Spinal cord (tissue), 9 donors: ENCODE measurements at regions not wholly inside any gene's neighbourhood (a gene's known extent, or its start where the extent isn't known, plus 50 kb on each side); places are given as distances from the start of the nearest gene placed in this dataset.

Source experiments
- DNase-seq, 6 donors: peaks; one replicate each; pipeline versions ENCODE4 v3.0.0 to v3.0.0-alpha.2; 2013 to 2015; ENCODE audit warnings: low spot score in 6 of 6, low read depth in 4 of 6
- H3K27ac ChIP-seq: one replicate; pipeline ENCODE4 v1.5.1; 2013; ENCODE audit warnings: low read depth, low read length, control low read depth
- H3K27me3 ChIP-seq: one replicate; pipeline ENCODE4 v1.6.1; 2013; ENCODE audit warnings: low read length; ENCODE audit not compliant: control insufficient read depth, insufficient read depth
- H3K36me3 ChIP-seq: one replicate; pipeline ENCODE4 v1.6.1; 2013; ENCODE audit warnings: low read length; ENCODE audit not compliant: control insufficient read depth, insufficient read depth
- H3K4me1 ChIP-seq: one replicate; pipeline ENCODE4 v1.6.1; 2013; ENCODE audit warnings: low read length; ENCODE audit not compliant: control insufficient read depth, insufficient read depth
- H3K4me3 ChIP-seq: one replicate; pipeline ENCODE4 v1.5.1; 2013; ENCODE audit warnings: low read depth, low read length, control low read depth
- H3K9me3 ChIP-seq: one replicate; pipeline ENCODE4 v1.6.1; 2013; ENCODE audit warnings: low read length; ENCODE audit not compliant: control insufficient read depth, insufficient read depth
- WGBS: methylation state at CpG from one replicate; pipeline ENCODE4 v1.1.5; 2013; ENCODE audit warnings: missing lambda C conversion rate; ENCODE audit not compliant: insufficient coverage; 5-methylcytosine and 5-hydroxymethylcytosine counted together
- donor health status: healthy.

DNA sequence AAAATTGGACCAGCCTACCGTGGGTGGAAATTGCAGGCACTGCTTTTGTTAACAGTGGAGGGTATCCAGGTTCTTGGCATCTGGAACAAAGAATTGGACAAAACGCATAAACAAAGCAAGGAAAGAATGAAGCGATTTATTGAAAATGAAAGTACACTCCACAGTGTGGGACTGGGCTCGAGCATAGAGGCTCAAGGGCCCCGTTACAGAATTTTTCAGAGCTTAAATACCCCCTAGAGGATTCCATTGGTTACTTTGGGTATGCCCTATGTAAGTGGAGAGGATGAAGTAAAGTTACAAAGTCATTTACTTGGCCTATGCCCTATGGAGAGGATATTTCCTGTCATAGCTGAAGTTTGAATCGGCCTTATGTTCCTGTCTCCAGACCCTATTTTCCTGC lies 85.3 kb downstream of the GLUD2 start:
- WGBS: 67% methylated on average over 1 of the region's 6 CpGs
- Histone ChIP-seq H3K4me3 (no peak overlapping the region), H3K4me1 (no peaks in the 10 kb centered on the region), H3K9me3 (no peaks in the 10 kb centered on the region), H3K27me3 (no peaks in the 10 kb centered on the region), H3K27ac (no peak overlapping the region), H3K36me3 (no peaks in the 10 kb centered on the region)
- no peak for DNase-seq

DNA sequence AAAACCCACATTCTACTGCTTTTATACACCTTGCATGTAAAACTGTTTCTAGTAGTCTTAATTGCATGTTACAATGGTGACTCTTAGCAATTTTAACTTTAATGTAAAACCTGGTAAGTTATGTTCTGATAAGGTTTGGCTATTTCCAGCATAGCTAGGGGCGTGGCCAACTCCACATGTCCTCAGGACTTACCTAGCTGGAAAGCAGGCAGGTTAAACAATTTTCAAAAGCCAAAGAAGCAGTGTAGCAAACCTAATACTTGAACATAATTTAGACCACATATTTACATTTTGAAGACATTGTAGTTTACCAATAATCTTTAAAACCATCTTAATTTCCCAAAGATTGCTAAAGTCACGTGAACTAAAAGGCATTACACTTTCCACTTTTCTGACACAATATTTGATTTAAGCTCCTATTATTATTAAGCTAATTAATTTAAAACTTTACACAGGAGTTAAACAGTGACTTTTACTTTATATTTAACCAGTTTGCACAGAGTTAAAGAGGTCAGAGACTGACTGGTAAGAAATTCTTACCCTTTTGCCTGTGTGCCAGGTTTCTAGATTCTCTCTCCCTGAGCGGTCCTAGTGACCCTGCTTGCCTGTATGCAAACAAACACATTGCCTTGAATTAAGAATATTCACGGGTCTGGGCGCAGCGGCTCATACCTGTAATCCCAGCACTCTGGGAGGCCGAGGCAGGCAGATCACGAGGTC lies 88.2 kb downstream of the GLUD2 start:
- H3K36me3 ChIP-seq: no peaks in the 10 kb centered on the region
- H3K27ac ChIP-seq: no peak overlapping the region
- H3K4me1 ChIP-seq: no peaks in the 10 kb centered on the region
- H3K9me3 ChIP-seq: no peaks in the 10 kb centered on the region
- no peak for DNase-seq
- no peak overlapping the region for H3K4me3 ChIP-seq
- WGBS: 74% methylated on average over 5 of the region's 8 CpGs
- H3K27me3 ChIP-seq: no peaks in the 10 kb centered on the region

DNA sequence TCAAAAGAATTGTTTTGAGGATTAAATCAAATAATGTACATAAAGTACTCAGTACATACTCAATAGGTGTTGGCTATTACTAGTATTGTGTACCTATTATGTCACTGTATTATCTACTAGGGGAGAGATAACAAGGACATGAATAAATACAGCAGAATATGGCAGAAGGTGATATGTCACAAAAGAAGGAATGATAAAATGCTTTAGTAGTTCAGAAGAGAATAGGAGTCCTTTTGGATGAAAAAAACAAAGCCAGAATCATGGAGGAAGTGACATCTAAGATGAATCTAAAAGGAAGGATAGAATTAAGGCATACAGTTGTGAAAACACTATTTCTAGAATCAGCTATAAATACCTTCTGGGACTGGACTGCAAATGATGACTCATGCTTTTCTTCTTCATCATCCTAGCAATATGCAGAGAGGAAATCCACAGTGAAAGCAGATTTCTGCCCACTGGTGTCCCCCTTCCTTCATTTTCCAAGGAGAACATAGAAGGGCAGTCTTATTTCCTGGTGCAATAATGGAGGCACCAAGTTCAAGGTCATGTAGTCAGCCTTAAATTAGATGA lies 98.7 kb downstream of the GLUD2 start:
- H3K4me3 ChIP-seq: no peak overlapping the region
- H3K36me3 ChIP-seq: no peaks in the 10 kb centered on the region
- H3K9me3 ChIP-seq: no peaks in the 10 kb centered on the region
- no peak overlapping the region for H3K27ac ChIP-seq
- no peak for DNase-seq
- no peaks in the 10 kb centered on the region for H3K4me1 ChIP-seq
- no peaks in the 10 kb centered on the region for H3K27me3 ChIP-seq

DNA sequence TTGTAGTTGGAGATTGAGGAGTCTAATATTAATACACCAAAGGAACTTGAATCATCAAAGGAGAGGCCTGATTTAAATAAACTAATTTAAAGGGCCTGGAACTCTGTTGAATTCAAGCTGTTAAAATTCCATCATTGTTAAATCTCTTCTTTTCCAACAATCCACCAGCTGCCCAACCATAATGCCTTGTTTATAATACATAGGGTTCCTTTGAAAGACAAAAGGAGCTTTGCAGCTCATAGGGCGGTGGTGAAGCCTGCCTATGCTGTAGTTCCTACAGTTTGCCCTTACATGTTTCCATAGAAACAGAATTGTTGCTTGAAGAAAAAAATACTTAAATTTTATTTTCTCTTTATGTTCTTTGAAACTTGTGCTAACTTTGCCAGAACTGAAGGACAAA lies 102.8 kb downstream of the GLUD2 start:
- DNase-seq: peak in 1 of 6 donors; percentile 9
- no CpG with 5 or more reads among the region's 1 CpG for WGBS

DNA sequence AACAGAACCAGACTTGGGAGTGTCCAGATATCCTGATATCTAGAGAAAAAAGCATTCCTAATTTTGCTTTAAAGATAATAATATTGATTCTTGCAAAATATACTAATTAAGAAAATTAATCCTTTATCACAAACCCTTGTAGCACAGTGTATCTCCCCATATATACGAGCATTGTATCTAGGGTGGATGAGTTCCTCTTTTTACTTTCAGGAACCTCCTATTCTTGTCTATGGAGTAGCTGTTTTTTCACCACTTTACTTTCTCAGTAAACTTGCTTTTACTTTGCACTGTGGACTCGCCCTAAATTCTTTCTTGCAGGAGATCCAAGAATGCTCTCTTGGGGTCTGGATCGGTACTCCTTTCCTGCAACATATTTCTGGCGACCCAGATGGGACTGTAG lies 103.9 kb downstream of the GLUD2 start:
- Histone ChIP-seq H3K9me3 (no peaks in the 10 kb centered on the region), H3K27ac (no peak overlapping the region), H3K4me3 (no peak overlapping the region), H3K36me3 (no peaks in the 10 kb centered on the region), H3K27me3 (no peaks in the 10 kb centered on the region), H3K4me1 (no peaks in the 10 kb centered on the region)
- 60% methylated on average over 2 of the region's 4 CpGs for WGBS
- DNase-seq: no peak

More for the DNA sequence above, 102.8 kb downstream of the GLUD2 start:
- no peaks in the 10 kb centered on the region for H3K27me3 ChIP-seq
- no peak overlapping the region for H3K27ac ChIP-seq
- no peaks in the 10 kb centered on the region for H3K9me3 ChIP-seq
- H3K4me3 ChIP-seq: no peak overlapping the region
- no peaks in the 10 kb centered on the region for H3K36me3 ChIP-seq
- H3K4me1 ChIP-seq: no peaks in the 10 kb centered on the region

DNA sequence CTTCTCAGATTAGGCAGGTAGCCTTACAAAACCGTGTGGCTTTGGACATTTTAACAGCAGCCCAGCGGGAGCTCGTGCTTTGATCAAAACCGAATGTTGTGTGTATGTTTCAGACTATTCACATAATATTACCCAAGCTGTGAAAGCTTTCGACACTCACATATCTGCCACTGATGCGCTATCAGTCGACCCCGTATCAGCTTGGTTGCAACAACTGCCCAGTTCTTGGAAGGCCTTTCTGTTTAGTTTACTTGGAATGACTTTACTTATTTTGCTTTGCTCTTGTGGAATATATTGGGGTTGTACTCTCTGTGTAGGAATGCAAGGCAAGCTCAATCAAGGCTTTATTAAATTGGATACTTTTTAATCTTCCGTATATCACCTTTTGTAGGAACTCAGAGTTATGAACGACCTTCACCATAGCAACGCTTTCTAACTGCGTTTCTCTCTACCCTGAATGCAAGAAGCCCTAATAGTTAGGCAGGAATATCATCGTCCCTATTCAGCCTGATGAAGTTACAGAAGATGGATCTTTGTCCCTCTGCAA lies 107.5 kb downstream of the GLUD2 start:
- Histone ChIP-seq H3K9me3 (no peaks in the 10 kb centered on the region), H3K36me3 (no peaks in the 10 kb centered on the region), H3K27ac (no peak overlapping the region), H3K4me3 (no peak overlapping the region), H3K4me1 (no peaks in the 10 kb centered on the region), H3K27me3 (no peaks in the 10 kb centered on the region)
- no peak for DNase-seq
- WGBS: 53% methylated on average over 3 of the region's 13 CpGs

DNA sequence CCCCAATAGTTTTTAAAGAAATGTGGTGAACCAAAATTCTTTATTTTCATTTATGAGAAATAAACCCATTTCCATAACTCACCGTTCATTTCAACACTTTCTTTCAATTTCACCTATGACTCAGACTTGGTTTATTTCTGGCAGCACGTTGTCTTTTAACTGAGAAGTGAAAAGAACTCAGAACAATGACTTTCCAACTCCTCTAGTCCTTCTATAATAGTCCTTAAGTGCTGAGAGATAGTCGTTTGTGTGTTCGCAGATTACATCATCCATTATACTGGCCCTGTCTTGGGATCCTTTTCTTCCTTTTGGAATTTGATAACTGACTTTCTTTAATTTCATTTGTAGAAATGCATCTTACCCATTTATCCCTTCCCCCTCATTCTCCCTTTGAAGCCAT lies 113.6 kb downstream of the GLUD2 start:
- WGBS: no CpG with 5 or more reads among the region's 4 CpGs
- no peak overlapping the region for H3K27ac ChIP-seq

DNA sequence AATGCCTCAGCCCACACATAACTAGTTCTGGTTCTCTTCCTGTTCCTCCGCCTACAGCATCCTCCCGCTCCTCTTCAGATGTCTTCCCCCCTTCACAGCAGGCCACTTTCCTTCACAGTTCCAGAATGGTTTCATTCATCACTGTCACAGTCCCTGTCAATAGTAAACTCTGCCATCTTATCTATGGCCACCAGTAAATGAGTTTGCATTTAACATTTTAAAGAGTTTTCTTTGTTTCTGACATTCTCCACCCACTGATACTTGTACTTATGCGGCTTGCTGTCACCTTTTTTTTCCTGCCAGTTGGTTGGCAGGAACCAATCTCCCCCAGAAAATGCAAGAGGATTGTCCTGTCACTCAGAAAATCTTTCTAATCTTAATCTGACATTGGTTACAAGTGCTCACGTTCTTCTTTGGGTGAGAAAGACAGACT lies 114.1 kb downstream of the GLUD2 start:
- H3K9me3 ChIP-seq: no peaks in the 10 kb centered on the region
- H3K27ac ChIP-seq: no peak overlapping the region

More for the DNA sequence above, 113.6 kb downstream of the GLUD2 start:
- no peak for DNase-seq
- H3K36me3 ChIP-seq: no peaks in the 10 kb centered on the region
- H3K9me3 ChIP-seq: no peaks in the 10 kb centered on the region
- no peak overlapping the region for H3K4me3 ChIP-seq
- H3K27me3 ChIP-seq: no peaks in the 10 kb centered on the region
- no peaks in the 10 kb centered on the region for H3K4me1 ChIP-seq

DNA sequence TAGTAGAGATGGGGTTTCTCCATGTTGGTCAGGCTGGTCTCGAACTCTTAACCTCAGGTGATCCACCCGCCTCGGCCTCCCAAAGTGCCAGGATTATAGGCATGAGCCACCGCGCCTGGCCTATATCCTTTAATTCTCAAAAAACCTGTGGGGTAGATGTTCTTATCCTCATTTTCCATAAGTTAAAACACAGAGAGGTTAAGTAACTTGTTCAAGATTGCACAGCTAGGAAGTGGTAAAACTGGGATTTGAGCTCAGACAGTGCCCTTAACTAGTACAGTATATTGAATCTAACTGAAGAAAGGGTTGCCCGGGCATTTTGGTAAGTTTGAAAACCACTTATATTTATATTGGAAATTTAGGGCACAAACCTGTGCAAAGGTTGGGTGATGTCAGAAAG lies 116.0 kb downstream of the GLUD2 start:
- Histone ChIP-seq H3K27me3 (no peaks in the 10 kb centered on the region), H3K27ac (no peak overlapping the region), H3K4me1 (no peaks in the 10 kb centered on the region), H3K4me3 (no peak overlapping the region), H3K9me3 (no peaks in the 10 kb centered on the region), H3K36me3 (no peaks in the 10 kb centered on the region)
- WGBS: no CpG with 5 or more reads among the region's 6 CpGs
- DNase-seq: no peak

More for the DNA sequence above, 114.1 kb downstream of the GLUD2 start:
- H3K27me3 ChIP-seq: no peaks in the 10 kb centered on the region
- H3K36me3 ChIP-seq: no peaks in the 10 kb centered on the region
- H3K4me1 ChIP-seq: no peaks in the 10 kb centered on the region
- no peak overlapping the region for H3K4me3 ChIP-seq
- peak in 1 of 6 donors; percentile 6 for DNase-seq
- WGBS: 32% methylated on average over 3 of the region's 4 CpGs

DNA sequence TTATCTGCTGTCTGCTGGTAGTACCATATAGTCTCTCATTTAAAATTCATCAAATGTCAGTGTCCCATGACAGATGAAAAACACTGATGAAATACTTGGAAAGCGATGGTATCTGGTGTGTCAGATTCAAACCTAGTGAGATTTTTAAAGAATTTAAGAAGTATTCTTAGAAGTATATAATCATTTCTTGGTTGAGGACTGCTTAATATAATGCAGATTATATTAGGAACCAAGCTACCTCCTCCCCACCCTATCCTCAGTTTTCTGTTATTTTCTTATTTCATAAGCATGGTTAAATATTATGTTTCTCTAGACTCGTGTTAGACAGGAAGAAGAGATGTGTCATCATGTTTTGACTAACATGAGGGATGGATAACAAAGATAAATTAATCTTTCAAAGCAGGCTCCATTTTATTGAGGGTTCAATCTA lies 118.5 kb downstream of the GLUD2 start:
- no peaks in the 10 kb centered on the region for H3K9me3 ChIP-seq
- H3K4me3 ChIP-seq: no peak overlapping the region
- whole genome bisulfite sequencing: no CpG with 5 or more reads among the region's 2 CpGs
- no peaks in the 10 kb centered on the region for H3K27me3 ChIP-seq
- no peak for DNase-seq
- H3K36me3 ChIP-seq: no peaks in the 10 kb centered on the region
- no peak overlapping the region for H3K27ac ChIP-seq
- H3K4me1 ChIP-seq: no peaks in the 10 kb centered on the region
